GM12892 (cell line): ENCODE measurements at regions not wholly inside any gene's neighbourhood (a gene's known extent, or its start where the extent isn't known, plus 50 kb on each side); places are given as distances from the start of the nearest gene placed in this dataset.

Experiments
- POLR2A ChIP-seq: IDR thresholded peaks from 2 replicates; pipeline ENCODE4 v1.6.1; 2011; ENCODE audit warnings: low read depth, low read length, control low read depth
- TAF1 ChIP-seq: IDR thresholded peaks from 2 replicates; pipeline ENCODE4 v1.6.1; 2011; ENCODE audit warnings: low read depth, mild to moderate bottlenecking, control low read depth, low read length, borderline replicate concordance

- TF ChIP-seq POLR2A, result no peak
- TF ChIP-seq TAF1, result no peak
Observed at GRCh38 chr7:121515630-121516401, 119.7 kb upstream of the FAM3C start.
